ENCODE measurements at regions not wholly inside any gene's neighbourhood (a gene's known extent, or its start where the extent isn't known, plus 50 kb on each side); places are given as distances from the start of the nearest gene placed in this dataset.

DNA sequence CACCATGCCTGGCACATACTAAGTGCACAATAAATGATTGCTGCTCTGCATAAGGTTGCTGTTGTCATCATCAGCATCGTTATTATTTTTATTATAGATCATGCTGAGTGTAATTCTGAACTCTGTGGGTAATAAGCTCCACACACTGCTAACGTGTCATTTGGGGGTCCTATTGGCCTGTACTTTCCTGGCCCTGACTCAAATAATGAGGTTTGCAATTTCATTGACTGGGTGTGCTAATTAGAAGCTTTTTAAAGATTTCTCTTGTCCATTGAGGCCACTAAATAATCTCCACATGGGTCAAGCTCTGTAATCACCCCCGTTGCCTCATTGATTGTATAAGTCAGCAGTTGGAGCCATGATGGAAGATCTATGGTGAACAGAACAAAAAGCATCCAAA lies 320.8 kb upstream of the TMPO start:
- TF ChIP-seq CTCF (IDR thresholded peaks at IDR 0.05; ENCODE audit: borderline replicate concordance) = no peak
- DNase-seq = no peak
- H3K27me3 ChIP-seq (ENCODE audit: low read depth) = no peaks in the 10 kb centered on the region
- H3K27ac ChIP-seq (replicated peaks) = no peak overlapping the region
- H3K9me3 ChIP-seq (replicated peaks) = no peaks in the 10 kb centered on the region
- H3K4me1 ChIP-seq = no peaks in the 10 kb centered on the region
- H3K36me3 ChIP-seq = no peaks in the 10 kb centered on the region
- no peak overlapping the region for H3K4me3 ChIP-seq
- intact Hi-C loops (cut with micrococcal nuclease) = no loop called here

GRCh38 chr12:98198261-98198982 lies 317.0 kb upstream of the TMPO start:
- no peak for DNase-seq
- H3K27ac ChIP-seq (replicated peaks) = no peak overlapping the region
- no peak overlapping the region for H3K4me3 ChIP-seq
- no peak for TF ChIP-seq CTCF (IDR thresholded peaks at IDR 0.05; ENCODE audit: borderline replicate concordance)
- intact Hi-C loops (cut with micrococcal nuclease) = no loop called here
- no peaks in the 10 kb centered on the region for H3K9me3 ChIP-seq (replicated peaks)
- H3K36me3 ChIP-seq = no peaks in the 10 kb centered on the region
- no peaks in the 10 kb centered on the region for H3K27me3 ChIP-seq (ENCODE audit: low read depth)
- no peaks in the 10 kb centered on the region for H3K4me1 ChIP-seq

DNA sequence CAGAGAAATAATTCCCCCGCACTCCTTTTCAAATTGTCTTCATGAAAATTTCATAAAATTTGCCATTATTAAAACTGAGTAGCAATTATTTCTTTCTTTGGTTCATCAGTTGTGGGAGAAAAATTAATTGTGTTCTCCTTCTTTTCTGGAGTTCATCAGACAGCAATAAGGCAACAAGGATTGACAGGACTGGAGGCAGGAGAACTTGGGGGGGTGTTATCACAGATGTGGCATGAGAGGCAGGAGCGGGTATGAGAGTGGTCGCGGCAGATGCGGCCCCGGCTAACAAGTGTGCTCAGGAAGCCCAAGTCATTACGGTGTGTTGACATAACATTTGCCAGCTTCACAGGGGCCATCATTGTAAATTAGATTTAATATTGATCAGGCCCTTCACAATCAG lies 306.6 kb upstream of the TMPO start:
- Histone ChIP-seq H3K4me1 (no peaks in the 10 kb centered on the region), H3K4me3 (no peak overlapping the region), H3K36me3 (no peaks in the 10 kb centered on the region), H3K27ac (replicated peaks) (no peak overlapping the region), H3K9me3 (replicated peaks) (peaks cover 32% of the 10 kb centered on the region), H3K27me3 (ENCODE audit: low read depth) (no peaks in the 10 kb centered on the region)
- no peak for DNase-seq
- TF ChIP-seq CTCF (IDR thresholded peaks at IDR 0.05; ENCODE audit: borderline replicate concordance) = no peak
- intact Hi-C loops (cut with micrococcal nuclease) = no loop called here

DNA sequence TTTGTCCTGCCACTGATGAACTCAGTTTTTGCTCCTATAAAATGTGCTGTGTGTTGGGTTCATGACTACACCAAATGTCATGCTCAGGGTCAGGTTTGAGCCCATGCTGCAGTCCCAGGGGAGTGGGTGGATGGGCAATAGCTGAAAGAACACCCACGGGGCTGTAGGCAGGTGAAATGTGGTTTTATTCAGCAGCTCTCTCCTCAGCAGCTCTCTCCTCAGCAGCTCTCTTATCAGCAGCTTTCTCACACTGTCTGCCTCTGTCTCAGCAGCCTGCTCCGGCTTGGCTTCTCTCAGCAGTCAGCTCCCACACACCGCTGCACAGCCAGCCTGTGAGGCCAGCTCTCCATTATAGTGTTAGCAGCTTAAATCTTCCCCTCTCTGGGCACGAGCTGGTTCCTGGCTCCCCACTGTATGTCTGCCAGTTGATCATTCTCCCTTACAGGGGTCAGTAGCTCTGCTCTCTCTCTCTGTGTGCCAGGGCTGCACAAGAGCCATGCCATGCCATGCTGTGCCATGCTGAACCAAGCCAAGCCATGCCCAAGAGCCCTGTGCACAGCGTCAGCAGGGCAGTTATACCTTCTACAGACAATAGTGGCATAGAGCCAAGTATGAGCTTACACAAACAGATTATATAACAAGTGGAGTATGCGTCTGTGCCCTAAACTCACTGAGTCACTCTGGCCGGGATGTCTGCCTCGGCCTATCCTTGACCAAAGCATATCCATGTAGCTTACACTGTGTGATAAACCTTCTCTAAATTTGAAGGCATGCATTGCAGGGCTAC lies 303.3 kb upstream of the TMPO start:
- Histone ChIP-seq H3K4me1 (no peaks in the 10 kb centered on the region), H3K27ac (replicated peaks) (no peak overlapping the region), H3K9me3 (replicated peaks) (peaks cover 5% of the 10 kb centered on the region), H3K4me3 (no peak overlapping the region), H3K27me3 (ENCODE audit: low read depth) (no peaks in the 10 kb centered on the region), H3K36me3 (no peaks in the 10 kb centered on the region)
- DNase-seq = no peak
- TF ChIP-seq CTCF (IDR thresholded peaks at IDR 0.05; ENCODE audit: borderline replicate concordance) = no peak
- intact Hi-C loops (cut with micrococcal nuclease) = no loop called here

DNA sequence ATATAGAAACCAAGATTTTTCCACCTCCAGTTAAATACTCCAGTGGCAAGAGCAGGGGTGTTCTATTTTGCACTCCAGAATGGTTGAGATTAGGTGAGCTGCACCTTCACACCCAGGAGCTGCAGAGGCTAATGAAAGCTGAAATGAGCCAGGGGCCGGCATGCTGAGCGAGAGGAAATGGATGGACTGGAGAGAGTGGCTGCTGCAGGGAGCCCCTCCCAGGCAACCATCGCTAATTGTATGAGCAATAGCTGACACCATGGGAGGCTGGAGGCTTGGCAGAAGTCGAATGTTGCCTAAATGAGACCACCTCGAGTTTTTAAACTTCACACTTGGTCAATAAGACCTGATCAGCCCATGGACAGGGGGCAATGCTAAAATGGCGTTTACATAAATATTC lies 301.8 kb upstream of the TMPO start:
- H3K27ac ChIP-seq (replicated peaks) = no peak overlapping the region
- intact Hi-C loops (cut with micrococcal nuclease) = no loop called here

More for the DNA sequence above, 301.8 kb upstream of the TMPO start:
- TF ChIP-seq CTCF (IDR thresholded peaks at IDR 0.05; ENCODE audit: borderline replicate concordance) = no peak
- H3K36me3 ChIP-seq = no peaks in the 10 kb centered on the region
- H3K9me3 ChIP-seq (replicated peaks) = no peaks in the 10 kb centered on the region
- no peaks in the 10 kb centered on the region for H3K4me1 ChIP-seq
- no peak overlapping the region for H3K4me3 ChIP-seq
- DNase-seq = no peak
- H3K27me3 ChIP-seq (ENCODE audit: low read depth) = no peaks in the 10 kb centered on the region

Measured in left ventricle myocardium inferior (tissue), 1 donor.